AML-193 (cell line): ENCODE measurements at regions not wholly inside any gene's neighbourhood (a gene's known extent, or its start where the extent isn't known, plus 50 kb on each side); places are given as distances from the start of the nearest gene placed in this dataset.
"Not testable (repeated sequence)": the region's sequence is repeated elsewhere in the genome, so short reads cannot be mapped to it uniquely, and the experiment has no call there.

Source experiments
- DNase-seq, 2 experiments: peaks; one replicate each; lab custom pipeline; 2025; lab: John Stamatoyannopoulos, UW

DNA sequence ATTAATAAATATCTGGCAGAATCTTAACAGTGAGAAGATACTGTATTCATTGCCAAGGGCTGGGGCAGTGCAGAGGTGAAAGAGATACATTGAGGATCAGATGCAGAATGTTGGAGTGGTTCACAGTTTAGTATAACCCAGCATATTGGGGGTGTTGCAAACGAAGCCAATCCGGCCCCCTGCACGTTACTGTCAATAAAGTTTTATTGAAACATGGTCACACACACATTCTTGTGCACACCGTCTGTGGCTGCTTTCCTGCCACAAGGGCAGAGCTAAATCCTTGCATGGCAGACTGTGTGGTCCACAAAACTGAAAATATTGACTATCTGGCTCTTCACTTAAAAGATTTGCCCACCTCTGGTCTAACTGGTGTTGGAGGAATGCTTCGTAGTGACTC is 119.7 kb downstream of the SHOX start:
- DNase-seq, result no peak

DNA sequence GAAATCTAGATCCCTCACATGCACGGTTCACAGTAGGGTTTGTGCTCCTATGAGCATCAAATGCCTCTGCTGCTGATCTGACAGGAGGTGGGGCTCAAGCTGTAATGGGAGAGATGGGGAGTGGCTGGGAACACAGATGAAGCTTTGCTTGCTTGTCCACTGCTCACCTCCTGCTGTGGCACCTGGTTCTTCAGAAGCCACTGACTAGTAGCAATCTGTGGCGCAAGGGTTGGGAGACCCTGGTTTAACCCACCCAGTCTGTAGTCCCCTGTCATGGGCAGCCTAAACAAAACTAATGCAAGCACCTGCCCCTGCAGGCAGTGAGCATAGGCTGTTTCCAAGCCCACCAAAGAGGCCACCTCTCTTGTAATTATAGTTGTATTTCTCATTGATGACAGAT is 116.6 kb downstream of the SHOX start:
- DNase-seq, result no peak

DNA sequence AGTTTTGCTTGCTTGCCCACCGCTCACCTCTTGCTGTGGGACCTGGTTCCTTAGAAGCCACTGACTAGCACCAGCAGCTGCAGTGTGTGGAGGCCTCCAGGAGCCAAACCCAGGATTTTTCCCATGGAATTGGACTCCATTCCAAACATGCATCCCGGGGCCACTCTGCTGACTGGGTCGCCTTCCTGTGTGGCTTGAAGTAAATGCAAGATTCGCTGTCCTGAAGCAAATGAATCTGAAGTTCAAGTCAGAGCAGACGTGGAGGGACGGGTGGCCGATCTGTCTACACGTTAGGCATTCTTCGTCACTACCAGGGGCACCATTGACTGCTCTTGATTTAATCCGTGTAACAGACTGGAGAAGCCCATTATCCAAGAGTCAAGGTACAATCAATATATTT is 109.0 kb downstream of the SHOX start:
- no peak for DNase-seq

DNA sequence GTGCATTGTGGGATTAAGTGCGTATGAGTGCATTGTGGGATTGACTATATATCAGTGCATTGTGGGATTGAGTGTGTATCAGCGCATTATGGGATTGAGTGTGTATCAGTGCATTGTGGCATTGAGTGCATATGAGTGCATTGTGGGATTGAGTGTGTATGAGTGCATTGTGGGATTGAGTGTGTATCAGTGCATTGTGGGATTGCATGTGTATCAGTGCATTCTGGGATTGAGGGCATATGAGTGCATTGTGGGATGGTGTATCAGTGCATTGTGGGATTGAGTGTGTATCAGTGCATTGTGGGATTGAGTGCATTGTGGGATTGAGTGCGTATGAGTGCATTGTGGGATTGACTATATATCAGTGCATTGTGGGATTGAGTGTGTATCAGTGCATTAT is 106.4 kb downstream of the SHOX start:
- DNase-seq, result not testable (repeated sequence)

DNA sequence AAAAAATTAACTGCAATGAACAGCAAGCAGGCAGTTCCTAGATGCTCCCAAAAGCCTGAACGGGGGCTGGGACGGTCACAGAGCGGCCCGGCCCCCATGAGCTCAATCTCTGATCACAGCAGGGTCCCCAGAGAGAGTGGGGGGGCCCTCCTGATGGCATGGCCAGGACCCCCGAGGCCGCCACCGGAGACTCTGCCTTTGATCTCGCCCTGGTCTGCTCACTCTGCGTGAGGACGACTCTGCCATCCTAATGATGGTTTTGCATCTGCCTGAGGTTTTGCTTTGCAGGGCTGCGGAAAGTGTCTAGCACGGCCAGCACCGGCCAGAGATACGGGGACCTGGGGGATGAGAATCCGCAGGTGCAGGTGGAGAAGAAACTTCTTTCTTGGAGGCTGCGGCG is 103.8 kb downstream of the SHOX start:
- no peak for DNase-seq

DNA sequence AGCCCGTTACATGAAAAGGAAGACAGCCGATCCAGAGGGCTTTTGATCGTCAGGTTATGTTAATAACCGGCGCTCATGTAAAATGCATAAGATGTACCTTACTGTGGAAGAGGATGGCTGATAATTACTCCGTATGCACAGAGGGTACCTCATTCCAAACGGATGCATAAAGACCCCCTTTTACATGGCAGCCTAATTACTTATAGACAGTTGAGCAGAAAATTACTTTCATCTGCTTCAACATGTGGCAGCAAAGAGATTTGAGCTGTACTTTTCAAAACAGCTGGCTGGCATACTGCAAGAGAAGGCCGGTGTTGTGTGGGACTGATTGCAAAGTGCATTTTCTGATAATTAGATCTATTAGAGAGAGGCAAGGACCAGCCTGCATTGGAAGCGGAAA is 103.4 kb downstream of the SHOX start:
- no peak for DNase-seq

DNA sequence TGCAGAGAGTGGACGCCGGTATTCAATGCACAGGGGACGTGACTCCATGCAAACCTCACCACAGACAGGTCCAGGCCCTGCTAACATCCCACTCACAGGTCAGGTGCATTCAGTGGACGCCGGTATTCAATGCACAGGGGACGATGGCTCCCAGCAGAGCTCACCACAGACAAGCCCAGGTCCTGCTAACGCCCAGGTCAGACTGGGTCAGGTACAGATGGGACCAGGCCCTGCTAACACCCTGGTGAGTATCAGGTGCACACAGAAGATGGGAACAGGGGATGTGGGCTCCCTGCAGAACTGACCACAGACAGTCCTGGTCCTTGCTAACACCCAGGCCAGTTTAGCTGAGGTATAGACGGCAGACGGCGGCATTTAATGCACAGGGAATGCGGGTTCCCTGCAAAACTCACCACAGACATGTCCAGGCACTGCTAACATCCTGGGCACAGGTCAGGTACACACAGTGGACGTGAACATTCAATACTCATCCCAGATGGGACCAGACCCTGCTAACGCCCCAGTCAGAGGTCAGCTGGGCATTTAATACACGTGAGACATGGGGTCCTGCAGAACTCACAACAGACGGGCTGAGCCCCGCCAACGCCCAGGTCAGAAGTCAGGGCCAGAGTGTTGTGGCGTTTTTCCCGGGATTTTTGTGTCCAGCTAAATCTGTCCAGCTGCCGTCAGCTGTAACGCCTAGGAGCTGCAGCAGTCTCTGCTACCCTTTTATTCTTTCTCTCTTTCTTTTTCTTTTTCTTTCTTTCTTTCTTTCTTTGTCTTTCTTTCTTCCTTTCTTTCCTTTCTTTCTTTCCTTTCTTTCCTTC is 99.2 kb downstream of the SHOX start:
- DNase-seq, result no peak

DNA sequence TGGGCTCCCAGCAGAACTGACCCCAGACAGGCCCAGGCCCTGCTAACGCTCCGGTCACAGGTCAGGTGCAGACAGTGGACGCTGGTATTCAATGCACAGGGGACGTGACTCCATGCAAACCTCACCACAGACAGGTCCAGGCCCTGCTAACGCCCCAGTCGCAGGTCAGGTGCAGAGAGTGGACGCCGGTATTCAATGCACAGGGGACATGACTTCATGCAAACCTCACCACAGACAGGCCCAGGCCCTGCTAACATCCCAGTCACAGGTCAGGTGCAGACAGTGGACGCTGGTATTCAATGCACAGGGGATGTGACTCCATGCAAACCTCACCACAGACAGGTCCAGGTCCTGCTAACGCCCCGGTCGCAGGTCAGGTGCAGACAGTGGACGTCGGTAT is 98.5 kb downstream of the SHOX start:
- DNase-seq, result not testable (repeated sequence)

DNA sequence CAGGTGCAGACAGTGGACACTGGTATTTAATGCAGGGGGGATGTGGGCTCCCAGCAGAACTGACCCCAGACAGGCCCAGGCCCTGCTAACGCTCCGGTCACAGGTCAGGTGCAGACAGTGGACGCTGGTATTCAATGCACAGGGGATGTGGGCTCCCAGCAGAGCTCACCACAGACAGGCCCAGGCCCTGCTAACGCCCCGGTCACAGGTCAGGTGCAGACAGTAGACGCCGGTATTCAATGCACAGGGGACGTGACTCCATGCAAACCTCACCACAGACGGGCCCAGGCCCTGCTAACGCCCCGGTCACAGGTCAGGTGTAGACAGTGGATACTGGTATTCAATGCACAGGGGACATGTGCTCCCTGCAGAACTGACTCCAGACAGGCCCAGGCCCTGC is 98.0 kb downstream of the SHOX start:
- DNase-seq, result not testable (repeated sequence)

DNA sequence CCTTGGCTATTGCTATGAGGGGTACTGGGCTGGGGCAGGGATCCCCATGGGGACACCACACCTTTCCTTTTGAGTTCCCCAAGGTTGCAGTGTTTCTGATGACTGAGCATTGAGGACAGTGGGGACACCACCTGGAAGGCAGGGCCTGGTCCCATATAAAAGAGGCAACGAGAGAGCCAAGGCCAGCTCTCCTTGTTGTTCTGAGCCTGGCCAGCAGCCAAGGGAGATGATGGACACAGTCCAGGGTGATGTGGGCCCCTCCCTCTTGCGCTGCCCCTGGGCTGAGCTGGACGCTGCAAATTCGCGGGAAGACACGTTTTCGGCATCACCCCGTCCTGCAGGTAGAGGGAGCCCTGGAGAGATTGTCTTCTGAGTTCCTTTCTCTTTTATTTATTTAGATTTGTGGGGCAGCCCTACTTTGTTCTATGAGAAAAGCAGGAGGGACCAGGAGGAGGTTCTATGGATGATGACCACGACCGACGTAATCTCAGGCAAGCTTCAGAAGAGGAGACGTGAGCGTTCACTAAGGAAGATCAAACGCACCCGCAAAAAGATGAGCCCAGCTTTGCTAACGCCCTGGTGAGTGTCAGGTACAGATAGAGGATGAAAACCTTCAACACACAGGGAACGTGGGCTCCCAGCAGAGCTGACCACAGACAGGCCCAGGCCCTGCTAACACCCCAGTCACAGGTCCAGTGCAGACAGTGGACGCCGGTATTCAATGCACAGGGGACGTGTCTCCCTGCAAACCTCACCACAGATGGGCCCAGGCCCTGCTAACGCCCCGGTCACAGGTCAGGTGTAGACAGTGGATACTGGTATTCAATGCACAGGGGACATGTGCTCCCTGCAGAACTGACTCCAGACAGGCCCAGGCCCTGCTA is 97.4 kb downstream of the SHOX start:
- no peak for DNase-seq

DNA sequence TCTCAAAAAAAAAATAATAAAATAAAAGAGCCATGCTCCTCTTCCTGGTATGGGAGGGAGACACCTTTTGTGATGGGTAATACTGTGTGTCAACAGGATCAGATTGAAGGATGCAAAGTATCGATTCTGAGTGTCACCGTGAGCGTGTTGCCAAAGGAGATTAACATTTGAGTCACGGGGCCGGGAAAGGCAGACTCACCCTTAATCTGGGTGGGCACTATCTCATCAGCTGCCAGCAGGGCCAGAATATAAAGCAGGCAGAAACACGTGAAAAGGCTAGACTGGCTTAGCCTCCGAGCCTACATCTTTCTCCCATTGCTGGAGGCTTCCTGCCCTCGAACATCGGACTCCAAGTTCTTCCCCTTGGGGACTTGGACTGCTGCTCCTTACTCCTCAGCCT is 95.4 kb downstream of the SHOX start:
- no peak for DNase-seq

DNA sequence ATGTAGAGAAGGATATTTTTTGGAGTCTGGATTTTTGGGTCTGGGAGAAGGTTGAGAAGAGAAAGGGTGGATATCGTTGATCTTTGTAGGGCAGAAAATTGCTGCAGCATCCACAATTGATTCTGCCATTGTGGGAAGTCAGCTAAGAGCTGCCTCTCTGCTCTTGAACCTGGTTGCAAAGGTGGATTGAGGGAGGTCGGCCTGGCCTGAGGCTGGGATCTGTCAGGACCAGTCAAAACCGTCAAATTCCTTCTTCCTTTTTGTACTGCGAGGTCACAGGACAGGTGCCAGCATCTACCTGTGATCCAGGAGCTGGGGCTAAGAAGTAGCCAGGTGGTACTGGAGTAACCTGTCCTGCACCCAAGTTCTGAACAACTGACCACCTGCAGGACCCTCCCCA is 93.7 kb downstream of the SHOX start:
- no peak for DNase-seq

DNA sequence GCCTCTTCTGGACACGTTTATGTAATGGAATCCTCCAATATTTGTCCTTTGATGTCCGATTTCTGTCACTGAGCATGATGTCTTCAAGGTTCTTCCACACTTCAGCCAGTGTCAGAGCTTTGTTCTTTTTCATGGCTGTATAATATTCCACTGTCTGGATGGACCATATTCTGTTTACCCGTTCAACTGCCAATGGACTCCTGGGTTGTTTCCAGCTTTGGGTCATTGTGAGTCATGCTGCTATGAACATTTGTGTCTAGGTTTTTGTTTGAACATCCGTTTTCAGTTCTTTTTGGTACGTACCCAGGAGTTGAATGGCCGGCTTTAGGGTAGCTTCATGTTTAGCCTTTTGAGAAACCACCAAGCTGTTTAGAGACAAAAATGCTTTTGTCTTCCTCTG is 93.2 kb downstream of the SHOX start:
- DNase-seq, result no peak

DNA sequence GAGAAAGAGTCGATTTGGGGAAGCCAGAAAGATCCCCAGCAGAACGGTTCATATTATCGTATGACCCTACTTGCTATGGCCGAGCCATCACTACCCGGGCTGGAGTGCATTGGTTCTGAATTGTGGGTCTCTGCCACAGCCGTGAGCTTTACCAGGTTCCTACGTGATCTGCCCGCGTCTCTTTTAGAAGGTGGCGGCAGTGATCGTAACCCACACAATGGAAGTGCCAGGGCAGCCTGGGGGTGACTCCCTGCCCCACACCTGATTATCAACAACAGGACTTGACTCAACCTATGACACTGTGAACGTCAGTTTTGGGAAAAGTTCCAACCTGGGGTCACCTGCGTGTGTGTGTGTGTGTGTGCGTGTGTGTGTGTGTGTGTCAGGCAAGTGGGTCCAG is 90.8 kb downstream of the SHOX start:
- no peak for DNase-seq

DNA sequence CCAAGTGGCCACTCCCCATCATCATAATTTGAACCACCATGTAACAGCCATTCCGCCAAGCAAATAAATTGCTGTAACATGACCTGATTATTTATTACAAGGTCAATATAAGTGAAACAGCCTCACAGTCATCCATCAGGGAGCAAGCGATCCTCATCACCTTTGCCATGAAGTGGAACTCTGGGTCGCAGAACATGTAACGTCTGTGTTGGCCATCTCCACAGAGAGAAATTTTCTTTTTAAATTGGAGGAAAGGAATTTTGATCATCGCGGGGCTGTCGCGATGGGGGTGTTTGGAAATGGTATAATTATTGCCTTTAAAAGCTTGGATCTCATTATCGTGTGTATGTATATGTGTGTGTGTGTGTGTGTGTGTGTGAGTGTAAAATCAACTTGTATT is 90.2 kb downstream of the SHOX start:
- no peak for DNase-seq

DNA sequence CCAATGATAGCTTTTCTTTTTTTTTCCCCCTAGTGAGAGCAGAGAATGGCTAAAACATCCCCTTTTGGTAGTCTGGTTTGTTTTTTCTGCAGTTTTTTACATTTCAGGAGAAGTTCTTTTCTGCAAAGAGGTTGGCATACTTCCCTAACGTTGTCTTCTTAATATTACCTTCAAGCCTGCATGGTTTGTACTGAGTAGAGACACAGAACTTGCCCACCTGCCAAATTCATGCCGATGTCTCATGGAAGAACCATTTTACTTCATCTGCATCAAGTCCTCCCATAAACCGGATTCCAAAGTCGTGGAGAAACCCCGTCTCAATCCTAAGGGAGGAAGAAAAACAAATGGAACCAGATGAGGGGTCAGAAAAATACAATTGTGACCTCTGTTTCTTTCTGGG is 89.7 kb downstream of the SHOX start:
- no peak for DNase-seq

DNA sequence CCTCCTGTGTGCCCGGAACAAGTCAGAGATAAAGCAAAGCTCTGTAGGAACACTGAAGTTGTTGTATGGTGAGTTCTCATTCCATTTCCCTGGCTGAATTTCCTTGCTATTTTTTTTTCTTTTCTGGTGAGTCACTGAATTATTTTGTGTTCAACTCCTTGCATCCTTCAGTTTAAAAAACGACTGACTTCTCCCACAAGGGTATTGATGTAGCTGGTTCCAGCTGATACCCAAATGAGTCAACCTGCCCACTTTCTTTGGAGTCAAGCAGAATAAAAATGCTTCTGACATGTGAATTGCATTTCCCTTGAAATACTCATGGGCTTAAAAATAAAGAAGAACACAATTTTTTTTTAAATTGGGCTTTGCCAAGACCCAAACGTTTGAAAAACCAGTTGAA is 85.5 kb downstream of the SHOX start:
- no peak for DNase-seq

DNA sequence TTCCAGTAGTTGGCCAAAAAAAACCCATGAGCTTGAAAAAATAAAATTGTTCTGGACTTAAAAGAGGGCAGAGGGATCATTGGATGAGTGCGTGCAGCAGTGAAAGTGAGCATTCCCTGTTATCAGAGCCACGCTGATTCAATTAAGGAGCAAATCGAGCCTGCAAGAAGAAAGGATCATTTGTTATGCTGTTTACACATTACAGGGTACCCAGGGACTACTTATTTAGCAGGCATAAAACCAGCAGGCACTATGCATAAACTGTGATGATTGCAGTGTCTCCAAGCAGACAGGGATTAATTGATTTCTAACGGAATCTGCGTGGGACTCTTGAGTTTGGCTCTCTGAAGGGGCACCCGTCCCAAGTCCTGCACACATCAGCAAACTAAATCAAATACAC is 83.5 kb downstream of the SHOX start:
- no peak for DNase-seq
